B cell (primary cell): ENCODE measurements at regions not wholly inside any gene's neighbourhood (a gene's known extent, or its start where the extent isn't known, plus 50 kb on each side); places are given as distances from the start of the nearest gene placed in this dataset.

Experiments
- ATAC-seq: fragments of 200-7000 bp; cut with Tn5 transposase; one replicate; pipeline ENCODE4 v1.10.0; 2021; ENCODE audit warnings: low read depth, mild to moderate bottlenecking, moderate number of reproducible peaks, moderate library complexity
- CTCF ChIA-PET: fragments of 350-600 bp; sonication (Branson Sonifier 250); formaldehyde crosslinking; loops from one replicate; lab custom pipeline; 2021; ENCODE audit warnings: antibody characterized with exemption, inconsistent platforms; lab: Charles Lee
- POLR2A ChIA-PET: fragments of 350-600 bp; sonication (Branson Sonifier 250); formaldehyde crosslinking; loops from one replicate; lab custom pipeline; 2021; ENCODE audit warnings: antibody characterized with exemption; lab: Charles Lee
- DNase-seq: peaks from one replicate; pipeline ENCODE4 v3.0.0; 2013
- H2AFZ ChIP-seq: 2 replicates; pipeline ENCODE4 v1.6.1; 2012; ENCODE audit warnings: mild to moderate bottlenecking, low read depth, low read length; ENCODE audit not compliant: insufficient read depth, poor library complexity, severe bottlenecking
- H3K27ac ChIP-seq, 2 donors: 1 replicate in 1 of 2; 2 replicates in 1 of 2; pipeline ENCODE4 v1.5.1; 2012 to 2013; ENCODE audit warnings: low read length in 2 of 2, mild to moderate bottlenecking in 2 of 2, moderate library complexity in 1 of 2
- H3K27me3 ChIP-seq, 4 experiments: fragments of 200-600 bp in 1 of 4; sonication (generic) in 1 of 4; replicated peaks in 1 of 4; 1 replicate in 2 of 4; 2 replicates in 2 of 4; pipeline versions ENCODE4 v1.6.1 to v1.7.0; 2013 to 2016; ENCODE audit warnings: low read length in 3 of 4, mild to moderate bottlenecking in 2 of 4, mixed read lengths in 1 of 4, moderate library complexity in 1 of 4; ENCODE audit not compliant: insufficient read depth in 4 of 4, control insufficient read depth in 3 of 4; ENCODE audit errors: control extremely low read depth in 1 of 4
- H3K36me3 ChIP-seq, 2 experiments: replicated peaks in 1 of 2; 1 replicate in 1 of 2; 2 replicates in 1 of 2; pipeline versions ENCODE4 v1.6.1 to v1.7.1; 2013; ENCODE audit warnings: low read length in 1 of 2; ENCODE audit not compliant: insufficient read depth in 2 of 2, control insufficient read depth in 1 of 2; ENCODE audit errors: control extremely low read depth in 1 of 2, extremely low read depth in 1 of 2
- H3K4me1 ChIP-seq, 2 donors: fragments of 200-600 bp in 1 of 2; sonication (generic) in 1 of 2; 1 replicate in 1 of 2; 2 replicates in 1 of 2; pipeline versions ENCODE4 v1.5.1 to v1.6.1; 2013 to 2017; ENCODE audit warnings: low read length in 2 of 2; ENCODE audit not compliant: control insufficient read depth in 2 of 2, insufficient read depth in 2 of 2
- H3K4me2 ChIP-seq: replicated peaks from 2 replicates; pipeline ENCODE3; 2012; ENCODE audit warnings: mild to moderate bottlenecking, low read depth, low read length; ENCODE audit not compliant: poor library complexity, severe bottlenecking
- H3K4me3 ChIP-seq, 5 experiments: fragments of 200-600 bp in 1 of 5; sonication (generic) in 1 of 5; 1 replicate in 3 of 5; 2 replicates in 2 of 5; pipeline versions ENCODE4 v1.5.1 to v1.7.0; 2011 to 2016; ENCODE audit warnings: low read length in 4 of 5, mild to moderate bottlenecking in 4 of 5, low read depth in 2 of 5, control low read depth in 1 of 5, moderate library complexity in 1 of 5; ENCODE audit not compliant: insufficient read depth in 1 of 5; ENCODE audit errors: control extremely low read depth in 1 of 5, extremely low read depth in 1 of 5
- H3K79me2 ChIP-seq: fragments of 200-600 bp; sonication (generic); one replicate; pipeline ENCODE4 v1.6.0; 2016; ENCODE audit warnings: low read length; ENCODE audit not compliant: control insufficient read depth, insufficient read depth
- H3K9ac ChIP-seq: fragments of 200-600 bp; sonication (generic); 2 replicates; pipeline ENCODE4 v1.6.1; 2017; ENCODE audit warnings: mild to moderate bottlenecking, low read length, moderate library complexity
- H3K9me3 ChIP-seq, 3 donors: one replicate each; pipeline versions ENCODE4 v1.6.1 to v1.7.1; 2013; ENCODE audit warnings: low read length in 2 of 3; ENCODE audit not compliant: control insufficient read depth in 2 of 3, insufficient read depth in 1 of 3; ENCODE audit errors: control extremely low read depth in 1 of 3
- H4K20me1 ChIP-seq: 2 replicates; pipeline ENCODE4 v1.6.0; 2012; ENCODE audit warnings: mild to moderate bottlenecking, low read length; ENCODE audit not compliant: insufficient read depth, control insufficient read depth, poor library complexity, severe bottlenecking
- H3K27ac Mint-ChIP-seq: one replicate; pipeline ENCODE4 v1.8.0; 2021; ENCODE audit warnings: mixed read lengths
- H3K27me3 Mint-ChIP-seq: one replicate; pipeline ENCODE4 v1.8.0; 2021; ENCODE audit warnings: mixed read lengths
- H3K4me1 Mint-ChIP-seq: one replicate; pipeline ENCODE4 v1.8.0; 2021; ENCODE audit warnings: mixed read lengths
- H3K4me3 Mint-ChIP-seq: one replicate; pipeline ENCODE4 v1.8.0; 2021; ENCODE audit warnings: mixed read lengths
- H3K9me3 Mint-ChIP-seq: one replicate; pipeline ENCODE4 v1.8.0; 2022; ENCODE audit warnings: mixed read lengths; ENCODE audit not compliant: insufficient read depth
- EZH2 ChIP-seq: IDR thresholded peaks from 2 replicates; pipeline ENCODE4 v1.6.1; 2012; ENCODE audit warnings: borderline replicate concordance, low read depth, mild to moderate bottlenecking, moderate library complexity, low read length; ENCODE audit not compliant: insufficient read depth, poor library complexity, severe bottlenecking
- WGBS: methylation state at CpG from one replicate; pipeline ENCODE4 v1.1.5; 2013; ENCODE audit warnings: missing lambda C conversion rate; ENCODE audit not compliant: insufficient coverage; 5-methylcytosine and 5-hydroxymethylcytosine counted together
- intact Hi-C: fragments of 100-400 bp; cut with micrococcal nuclease; formaldehyde crosslinking; loops from one replicate; pipeline ENCODE4 v1.10.0; 2022
- TF ChIP-seq, protein P1 (sequence below): fragments of 200-600 bp; IDR thresholded peaks from one replicate; pipeline ENCODE4 v1.8.0; 2022; ENCODE audit warnings: antibody characterized with exemption, mild to moderate bottlenecking

DNA sequence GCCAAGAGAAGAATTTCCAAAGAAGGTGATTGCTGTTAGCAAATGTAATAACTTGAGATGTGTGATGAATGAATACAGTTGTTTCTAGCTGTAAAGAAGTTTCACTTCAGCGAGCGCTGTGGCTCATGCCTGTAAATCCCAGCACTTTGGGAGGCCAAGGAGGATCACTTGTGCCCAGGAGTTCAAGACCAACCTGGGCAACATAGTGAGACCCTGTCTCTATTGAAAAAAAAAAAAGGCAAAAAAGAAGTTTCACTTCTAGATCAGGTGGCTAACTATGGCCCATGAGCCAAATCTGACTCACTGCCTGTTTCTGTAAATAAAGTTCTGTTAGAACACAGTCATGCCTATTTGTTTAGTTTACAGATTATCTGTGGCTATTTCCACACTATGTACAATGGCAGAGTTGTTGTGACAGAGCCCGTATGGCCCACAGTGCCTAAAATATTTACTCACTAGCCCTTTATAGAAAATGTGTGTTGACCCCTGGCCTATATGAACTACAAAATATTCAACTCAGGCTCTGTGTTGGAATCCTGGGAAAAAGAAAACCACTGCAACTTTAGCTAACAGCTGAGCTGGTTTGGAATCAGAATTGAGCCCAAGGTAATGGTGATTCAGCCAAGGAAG, 54.1 kb upstream of the PRPS1 start:
- H3K27me3 ChIP-seq = no peaks in the 10 kb centered on the region
- no peak overlapping the region for H3K27ac Mint-ChIP-seq
- no peaks in the 10 kb centered on the region for H3K27me3 Mint-ChIP-seq
- H3K4me3 Mint-ChIP-seq = no peak overlapping the region
- DNase-seq = no peak
- WGBS = 100% methylated on average over 2 of the region's 3 CpGs
- POLR2A ChIA-PET = no interaction called here
- H3K79me2 ChIP-seq = no peaks in the 10 kb centered on the region
- CTCF ChIA-PET = no interaction called here
- H3K4me1 ChIP-seq = no peaks in the 10 kb centered on the region
- H2AFZ ChIP-seq = no peak overlapping the region
- H4K20me1 ChIP-seq = no peaks in the 10 kb centered on the region
- H3K27ac ChIP-seq = no peak overlapping the region
- H3K9me3 ChIP-seq = no peaks in the 10 kb centered on the region
- H3K36me3 ChIP-seq = no peaks in the 10 kb centered on the region
- H3K9ac ChIP-seq = no peak overlapping the region
- intact Hi-C loops = no loop called here
- no peak for ATAC-seq
- no peak overlapping the region for H3K4me2 ChIP-seq
- TF ChIP-seq EZH2 = no peak
- TF ChIP-seq, protein P1, sequence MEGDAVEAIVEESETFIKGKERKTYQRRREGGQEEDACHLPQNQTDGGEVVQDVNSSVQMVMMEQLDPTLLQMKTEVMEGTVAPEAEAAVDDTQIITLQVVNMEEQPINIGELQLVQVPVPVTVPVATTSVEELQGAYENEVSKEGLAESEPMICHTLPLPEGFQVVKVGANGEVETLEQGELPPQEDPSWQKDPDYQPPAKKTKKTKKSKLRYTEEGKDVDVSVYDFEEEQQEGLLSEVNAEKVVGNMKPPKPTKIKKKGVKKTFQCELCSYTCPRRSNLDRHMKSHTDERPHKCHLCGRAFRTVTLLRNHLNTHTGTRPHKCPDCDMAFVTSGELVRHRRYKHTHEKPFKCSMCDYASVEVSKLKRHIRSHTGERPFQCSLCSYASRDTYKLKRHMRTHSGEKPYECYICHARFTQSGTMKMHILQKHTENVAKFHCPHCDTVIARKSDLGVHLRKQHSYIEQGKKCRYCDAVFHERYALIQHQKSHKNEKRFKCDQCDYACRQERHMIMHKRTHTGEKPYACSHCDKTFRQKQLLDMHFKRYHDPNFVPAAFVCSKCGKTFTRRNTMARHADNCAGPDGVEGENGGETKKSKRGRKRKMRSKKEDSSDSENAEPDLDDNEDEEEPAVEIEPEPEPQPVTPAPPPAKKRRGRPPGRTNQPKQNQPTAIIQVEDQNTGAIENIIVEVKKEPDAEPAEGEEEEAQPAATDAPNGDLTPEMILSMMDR = no peak
- H3K4me3 ChIP-seq = no peak overlapping the region
- H3K9me3 Mint-ChIP-seq = no peaks in the 10 kb centered on the region
- H3K4me1 Mint-ChIP-seq = no peaks in the 10 kb centered on the region

DNA sequence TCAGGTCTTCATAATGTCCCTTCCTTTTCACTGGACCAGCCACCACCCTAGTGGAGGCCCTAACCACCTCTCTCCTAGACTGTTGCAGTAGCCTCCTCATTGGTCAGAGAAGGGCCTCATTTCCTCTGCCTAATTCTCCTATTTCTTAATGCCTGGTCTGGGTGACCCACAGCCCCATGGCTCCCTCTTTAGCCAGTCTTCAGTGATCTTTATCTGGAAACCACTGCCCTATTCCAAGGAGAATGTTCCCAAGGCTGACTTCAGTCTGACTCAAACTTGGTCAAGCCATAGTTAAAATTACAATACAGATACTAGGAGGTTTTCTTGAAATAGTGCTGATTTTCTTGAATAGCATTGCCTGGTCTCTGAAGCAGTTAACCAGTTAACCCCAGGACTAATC, 53.6 kb upstream of the PRPS1 start:
- no peak overlapping the region for H3K4me2 ChIP-seq
- no peak overlapping the region for H3K27ac Mint-ChIP-seq
- no peaks in the 10 kb centered on the region for H3K4me1 Mint-ChIP-seq
- H3K79me2 ChIP-seq = no peaks in the 10 kb centered on the region
- POLR2A ChIA-PET = no interaction called here
- no peak overlapping the region for H3K4me3 Mint-ChIP-seq
- TF ChIP-seq, protein P1 = no peak
- TF ChIP-seq EZH2 = no peak
- H3K9me3 Mint-ChIP-seq = no peaks in the 10 kb centered on the region
- no peak overlapping the region for H3K4me3 ChIP-seq
- H3K9me3 ChIP-seq = no peaks in the 10 kb centered on the region
- CTCF ChIA-PET = no interaction called here
- no peaks in the 10 kb centered on the region for H3K4me1 ChIP-seq
- DNase-seq (no peak), ATAC-seq (no peak)
- H3K27me3 ChIP-seq = no peaks in the 10 kb centered on the region
- H4K20me1 ChIP-seq = no peaks in the 10 kb centered on the region
- H2AFZ ChIP-seq = no peak overlapping the region
- no peaks in the 10 kb centered on the region for H3K27me3 Mint-ChIP-seq
- H3K36me3 ChIP-seq = no peaks in the 10 kb centered on the region
- H3K27ac ChIP-seq = no peak overlapping the region
- intact Hi-C loops = no loop called here
- H3K9ac ChIP-seq = no peak overlapping the region
